GM12873 (cell line): ENCODE measurements at regions not wholly inside any gene's neighbourhood (a gene's known extent, or its start where the extent isn't known, plus 50 kb on each side); places are given as distances from the start of the nearest gene placed in this dataset.

Experiments
- TF ChIP-seq, protein P1 (sequence below): IDR thresholded peaks from 2 replicates; pipeline ENCODE4 v1.5.1; 2012; ENCODE audit warnings: low read depth, mild to moderate bottlenecking, moderate library complexity, low read length, control low read depth; ENCODE audit not compliant: insufficient read depth; ENCODE audit errors: missing control alignments

GRCh38 chr6:150661216-150662007, 61.7 kb downstream of the PLEKHG1 start:
- TF ChIP-seq, protein P1, sequence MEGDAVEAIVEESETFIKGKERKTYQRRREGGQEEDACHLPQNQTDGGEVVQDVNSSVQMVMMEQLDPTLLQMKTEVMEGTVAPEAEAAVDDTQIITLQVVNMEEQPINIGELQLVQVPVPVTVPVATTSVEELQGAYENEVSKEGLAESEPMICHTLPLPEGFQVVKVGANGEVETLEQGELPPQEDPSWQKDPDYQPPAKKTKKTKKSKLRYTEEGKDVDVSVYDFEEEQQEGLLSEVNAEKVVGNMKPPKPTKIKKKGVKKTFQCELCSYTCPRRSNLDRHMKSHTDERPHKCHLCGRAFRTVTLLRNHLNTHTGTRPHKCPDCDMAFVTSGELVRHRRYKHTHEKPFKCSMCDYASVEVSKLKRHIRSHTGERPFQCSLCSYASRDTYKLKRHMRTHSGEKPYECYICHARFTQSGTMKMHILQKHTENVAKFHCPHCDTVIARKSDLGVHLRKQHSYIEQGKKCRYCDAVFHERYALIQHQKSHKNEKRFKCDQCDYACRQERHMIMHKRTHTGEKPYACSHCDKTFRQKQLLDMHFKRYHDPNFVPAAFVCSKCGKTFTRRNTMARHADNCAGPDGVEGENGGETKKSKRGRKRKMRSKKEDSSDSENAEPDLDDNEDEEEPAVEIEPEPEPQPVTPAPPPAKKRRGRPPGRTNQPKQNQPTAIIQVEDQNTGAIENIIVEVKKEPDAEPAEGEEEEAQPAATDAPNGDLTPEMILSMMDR, result no peak

DNA sequence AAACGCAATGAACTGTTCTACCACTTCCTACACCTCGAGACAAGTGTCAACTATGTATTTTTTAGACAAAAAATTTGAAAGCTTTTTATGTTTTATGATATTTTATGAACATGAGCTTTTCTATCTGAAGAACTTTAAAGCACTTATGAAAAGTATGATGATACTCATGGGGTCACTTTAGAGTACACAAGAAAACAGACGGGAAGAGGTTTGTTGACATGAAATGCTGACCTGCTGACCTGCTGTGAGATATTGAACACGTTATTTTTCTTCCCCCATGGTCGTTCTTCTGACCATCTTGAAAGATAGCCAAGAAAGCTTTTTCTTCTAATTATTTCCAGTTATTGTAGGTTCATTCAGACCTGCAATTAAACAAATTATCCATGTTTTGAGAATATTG, 63.1 kb downstream of the PLEKHG1 start:
- TF ChIP-seq, protein P1, result no peak

GRCh38 chr6:150664091-150664490, 64.4 kb downstream of the PLEKHG1 start:
- TF ChIP-seq, protein P1, result no peak

- TF ChIP-seq, protein P1, result no peak
Measured at GRCh38 chr6:150666071-150666470, 66.4 kb downstream of the PLEKHG1 start.

- TF ChIP-seq, protein P1, result no peak
Measured at GRCh38 chr6:150667359-150667758, 67.7 kb downstream of the PLEKHG1 start.

DNA sequence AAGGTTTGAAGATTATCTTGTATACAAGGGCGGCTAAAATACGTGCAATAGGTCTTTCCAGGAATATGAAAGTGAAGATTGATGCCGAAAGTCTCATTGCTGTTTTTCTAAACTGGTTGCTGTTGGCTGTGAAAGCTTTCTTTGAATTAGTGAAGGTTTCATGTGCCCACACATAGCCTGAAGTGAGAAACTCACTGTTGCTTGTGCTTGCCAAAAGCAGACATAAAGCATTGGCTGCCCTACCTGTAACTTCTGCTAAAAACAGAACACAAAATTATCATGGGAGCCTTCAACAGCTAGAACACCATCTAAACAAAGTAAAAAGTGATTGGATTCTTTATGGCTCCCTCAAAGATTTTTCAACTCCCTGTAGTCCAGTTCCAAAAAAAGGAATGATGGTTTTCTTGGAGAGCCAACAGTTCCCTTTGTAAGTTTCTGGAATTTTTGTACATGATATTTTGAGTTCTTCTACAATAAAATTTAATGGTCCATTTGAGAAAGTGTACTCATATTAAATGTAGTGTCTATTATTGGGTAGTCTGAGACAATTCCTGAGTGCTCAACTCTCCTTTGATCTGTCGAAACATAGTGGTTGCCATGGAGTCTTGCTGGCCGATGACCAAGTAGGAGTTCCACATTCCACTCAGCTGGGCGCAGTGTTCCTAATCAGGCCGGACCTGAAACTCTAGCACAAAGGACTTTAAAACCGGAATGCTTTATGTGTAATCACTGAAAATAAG, 68.5 kb downstream of the PLEKHG1 start:
- TF ChIP-seq, protein P1, result no peak

DNA sequence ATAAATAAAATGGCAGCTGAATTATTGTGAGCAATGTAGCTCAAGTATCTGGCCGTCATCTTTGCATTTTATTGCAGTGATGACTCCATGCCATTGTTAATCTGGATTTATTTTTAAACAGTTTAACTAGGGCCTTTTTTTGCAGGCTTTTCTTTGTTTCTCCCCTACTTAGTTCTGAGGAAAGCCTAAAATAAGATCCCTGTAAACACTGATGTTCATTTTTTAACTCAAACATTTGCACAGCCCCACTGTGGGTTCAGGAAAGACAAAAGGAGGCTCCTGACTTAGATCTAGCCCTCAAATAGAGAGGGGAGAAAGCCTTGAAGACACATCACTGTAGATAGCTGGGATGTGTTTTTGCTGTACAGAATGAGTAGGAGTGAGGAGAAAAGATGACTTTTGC, 69.2 kb downstream of the PLEKHG1 start:
- TF ChIP-seq, protein P1, result no peak
